ENCODE measurements at regions not wholly inside any gene's neighbourhood (a gene's known extent, or its start where the extent isn't known, plus 50 kb on each side); places are given as distances from the start of the nearest gene placed in this dataset.

GRCh38 chr3:18190646-18191045 is 234.5 kb downstream of the SATB1 start:
- TF ChIP-seq CTCF (IDR thresholded peaks at IDR 0.05) (no peak), EZH2 (IDR thresholded peaks at IDR 0.05; ENCODE audit: borderline replicate concordance, insufficient read depth, low read depth, low read length, poor library complexity, severe bottlenecking) (no peak)

Data from B cell (primary cell).